ENCODE measurements at regions not wholly inside any gene's neighbourhood (a gene's known extent, or its start where the extent isn't known, plus 50 kb on each side); places are given as distances from the start of the nearest gene placed in this dataset.

DNA sequence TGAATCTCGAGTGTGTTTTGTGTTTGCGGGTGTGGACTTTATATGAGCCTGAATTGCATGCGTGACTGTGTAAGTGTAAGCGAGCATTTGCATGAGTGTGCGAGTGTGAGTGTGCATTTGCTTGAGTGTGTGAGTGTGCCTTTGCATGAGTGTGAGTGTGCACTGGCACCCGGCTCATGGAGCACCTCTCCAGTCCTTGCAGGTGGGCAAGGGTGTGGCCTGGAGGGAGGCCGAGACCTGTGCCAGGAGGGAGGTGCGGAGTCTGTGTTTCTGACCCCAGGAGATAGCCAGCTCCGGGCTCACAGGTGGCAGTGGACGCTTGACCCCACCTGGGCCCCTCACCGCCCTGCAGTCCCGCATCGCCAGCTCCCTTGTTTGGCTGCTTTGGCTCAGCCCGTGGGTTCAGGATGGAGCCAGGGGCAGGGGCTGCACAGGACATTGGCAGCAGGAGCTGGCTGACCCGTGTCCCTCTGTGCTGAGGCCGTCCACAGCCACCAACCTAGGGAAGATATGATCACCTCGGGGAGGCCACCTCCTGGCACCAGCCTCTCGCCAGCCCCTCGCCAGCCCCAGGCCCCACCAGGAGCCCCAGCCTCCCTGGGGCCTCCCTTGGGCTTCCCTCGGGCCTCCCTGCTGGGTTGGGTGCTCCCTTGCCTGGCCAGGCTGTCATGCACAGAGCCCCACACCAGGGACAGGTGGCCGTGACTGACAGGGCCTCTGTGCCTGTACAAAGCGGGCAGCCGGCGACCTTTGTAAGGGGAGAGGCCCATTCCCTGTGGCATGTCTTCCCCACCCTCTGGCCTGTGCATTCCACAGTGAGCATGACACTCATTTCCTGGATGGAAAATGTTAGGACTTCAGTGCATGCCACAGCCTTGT lies 81.6 kb downstream of the PTGR3 start:
- TF ChIP-seq, protein P1, sequence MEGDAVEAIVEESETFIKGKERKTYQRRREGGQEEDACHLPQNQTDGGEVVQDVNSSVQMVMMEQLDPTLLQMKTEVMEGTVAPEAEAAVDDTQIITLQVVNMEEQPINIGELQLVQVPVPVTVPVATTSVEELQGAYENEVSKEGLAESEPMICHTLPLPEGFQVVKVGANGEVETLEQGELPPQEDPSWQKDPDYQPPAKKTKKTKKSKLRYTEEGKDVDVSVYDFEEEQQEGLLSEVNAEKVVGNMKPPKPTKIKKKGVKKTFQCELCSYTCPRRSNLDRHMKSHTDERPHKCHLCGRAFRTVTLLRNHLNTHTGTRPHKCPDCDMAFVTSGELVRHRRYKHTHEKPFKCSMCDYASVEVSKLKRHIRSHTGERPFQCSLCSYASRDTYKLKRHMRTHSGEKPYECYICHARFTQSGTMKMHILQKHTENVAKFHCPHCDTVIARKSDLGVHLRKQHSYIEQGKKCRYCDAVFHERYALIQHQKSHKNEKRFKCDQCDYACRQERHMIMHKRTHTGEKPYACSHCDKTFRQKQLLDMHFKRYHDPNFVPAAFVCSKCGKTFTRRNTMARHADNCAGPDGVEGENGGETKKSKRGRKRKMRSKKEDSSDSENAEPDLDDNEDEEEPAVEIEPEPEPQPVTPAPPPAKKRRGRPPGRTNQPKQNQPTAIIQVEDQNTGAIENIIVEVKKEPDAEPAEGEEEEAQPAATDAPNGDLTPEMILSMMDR (IDR thresholded peaks at IDR 0.05): no peak
- no peak for TF ChIP-seq POLR2AphosphoS5 (IDR thresholded peaks at IDR 0.05)
- TF ChIP-seq POLR2A (IDR thresholded peaks at IDR 0.05): no peak
- TF ChIP-seq EP300 (IDR thresholded peaks at IDR 0.05): no peak
